Activated T-helper 9 cell treated with anti-CD3 and anti-CD28 coated beads, Interleukin-2, amount 50 U/mL, for 16 hours (primary cell): ENCODE measurements at regions not wholly inside any gene's neighbourhood (a gene's known extent, or its start where the extent isn't known, plus 50 kb on each side); places are given as distances from the start of the nearest gene placed in this dataset.
"Not testable (repeated sequence)": the region's sequence is repeated elsewhere in the genome, so short reads cannot be mapped to it uniquely, and the experiment has no call there.

Experiments
- DNase-seq: peaks from one replicate; pipeline ENCODE4 v3.0.0-alpha.2; 2020; ENCODE audit warnings: low read depth

GRCh38 chr17:27065588-27065987 is 228.3 kb upstream of the WSB1 start:
- no peak for DNase-seq

GRCh38 chr17:27066315-27066714 is 227.6 kb upstream of the WSB1 start:
- no peak for DNase-seq

- no peak for DNase-seq
Measured at GRCh38 chr17:27069842-27070508, 223.9 kb upstream of the WSB1 start.

GRCh38 chr17:27070836-27071235 is 223.1 kb upstream of the WSB1 start:
- no peak for DNase-seq

- DNase-seq, result no peak
Measured at GRCh38 chr17:27072885-27073284, 221.0 kb upstream of the WSB1 start.

GRCh38 chr17:27076814-27077213 is 217.1 kb upstream of the WSB1 start:
- no peak for DNase-seq

- DNase-seq, result no peak
Measured at GRCh38 chr17:27078296-27078695, 215.6 kb upstream of the WSB1 start.

- no peak for DNase-seq
Measured at GRCh38 chr17:27079660-27080059, 214.3 kb upstream of the WSB1 start.

GRCh38 chr17:27081002-27081638 is 212.8 kb upstream of the WSB1 start:
- no peak for DNase-seq

- DNase-seq, result no peak
Measured at GRCh38 chr17:27082023-27082774, 211.7 kb upstream of the WSB1 start.

GRCh38 chr17:27082775-27083154 is 211.1 kb upstream of the WSB1 start:
- DNase-seq, result no peak

- DNase-seq, result no peak
Measured at GRCh38 chr17:27083408-27084185, 210.3 kb upstream of the WSB1 start.

GRCh38 chr17:27085517-27085916 is 208.4 kb upstream of the WSB1 start:
- DNase-seq, result no peak

- DNase-seq, result no peak
Measured at GRCh38 chr17:27086526-27086925, 207.4 kb upstream of the WSB1 start.

GRCh38 chr17:27087935-27088766 is 205.8 kb upstream of the WSB1 start:
- no peak for DNase-seq

- DNase-seq, result no peak
Measured at GRCh38 chr17:27088767-27089078, 205.2 kb upstream of the WSB1 start.

GRCh38 chr17:27089079-27089928 is 204.6 kb upstream of the WSB1 start:
- not testable (repeated sequence) for DNase-seq

- no peak for DNase-seq
Measured at GRCh38 chr17:27089929-27090247, 204.0 kb upstream of the WSB1 start.

GRCh38 chr17:27090450-27091042 is 203.4 kb upstream of the WSB1 start:
- DNase-seq, result not testable (repeated sequence)

- DNase-seq, result no peak
Measured at GRCh38 chr17:27091043-27091497, 202.8 kb upstream of the WSB1 start.
